Activated CD4-positive, alpha-beta T cell treated with anti-CD3 and anti-CD28 coated beads, Interleukin-2, amount 10 ng/mL, durations not matched to agents 7 days and 5 days (primary cell): ENCODE measurements at regions not wholly inside any gene's neighbourhood (a gene's known extent, or its start where the extent isn't known, plus 50 kb on each side); places are given as distances from the start of the nearest gene placed in this dataset.

ENCODE experiments used
- CTCF ChIA-PET: fragments of 350-600 bp; sonication (Branson Sonifier 250); formaldehyde crosslinking; loops from one replicate; lab custom pipeline; 2021; ENCODE audit warnings: antibody characterized with exemption; lab: Charles Lee
- POLR2A ChIA-PET: fragments of 350-600 bp; sonication (Branson Sonifier 250); formaldehyde crosslinking; loops from one replicate; lab custom pipeline; 2021; ENCODE audit warnings: antibody characterized with exemption; lab: Charles Lee
- DNase-seq: peaks from one replicate; pipeline ENCODE4 v3.0.0-alpha.2; 2020
- H3K27ac Mint-ChIP-seq: one replicate; pipeline ENCODE4 v1.8.0; 2021; ENCODE audit warnings: mild to moderate bottlenecking, moderate library complexity, mixed read lengths
- H3K27me3 Mint-ChIP-seq: one replicate; pipeline ENCODE4 v1.8.0; 2021; ENCODE audit warnings: mixed read lengths
- H3K36me3 Mint-ChIP-seq: one replicate; pipeline ENCODE4 v1.8.0; 2021; ENCODE audit warnings: low read depth, mixed read lengths
- H3K4me1 Mint-ChIP-seq: one replicate; pipeline ENCODE4 v1.8.0; 2021; ENCODE audit warnings: mixed read lengths
- H3K4me3 Mint-ChIP-seq: one replicate; pipeline ENCODE4 v1.8.0; 2021; ENCODE audit warnings: mild to moderate bottlenecking, moderate library complexity, mixed read lengths
- H3K9me3 Mint-ChIP-seq: one replicate; pipeline ENCODE4 v1.8.0; 2021; ENCODE audit warnings: mixed read lengths

GRCh38 chr6:48486373-48486772, 375.4 kb upstream of the PTCHD4 start:
- DNase-seq, result no peak
- H3K27ac Mint-ChIP-seq, result no peak overlapping the region
- ChIA-PET POLR2A (no interaction called here), CTCF (no interaction called here)
- no peaks in the 10 kb centered on the region for H3K4me1 Mint-ChIP-seq
- no peak overlapping the region for H3K4me3 Mint-ChIP-seq
- no peaks in the 10 kb centered on the region for H3K27me3 Mint-ChIP-seq
- H3K9me3 Mint-ChIP-seq, result no peaks in the 10 kb centered on the region
- H3K36me3 Mint-ChIP-seq, result no peaks in the 10 kb centered on the region

- no peak for DNase-seq
- H3K36me3 Mint-ChIP-seq, result no peaks in the 10 kb centered on the region
- no peaks in the 10 kb centered on the region for H3K27me3 Mint-ChIP-seq
- ChIA-PET POLR2A (no interaction called here), CTCF (no interaction called here)
- H3K4me3 Mint-ChIP-seq, result no peak overlapping the region
- H3K4me1 Mint-ChIP-seq, result no peaks in the 10 kb centered on the region
- H3K27ac Mint-ChIP-seq, result no peak overlapping the region
- H3K9me3 Mint-ChIP-seq, result no peaks in the 10 kb centered on the region
These were observed 365.3 kb upstream of the PTCHD4 start for GRCh38 chr6:48476257-48476656.

- Mint-ChIP-seq H3K4me3 (no peak overlapping the region), H3K27ac (no peak overlapping the region), H3K36me3 (no peaks in the 10 kb centered on the region), H3K4me1 (no peaks in the 10 kb centered on the region), H3K9me3 (no peaks in the 10 kb centered on the region), H3K27me3 (no peaks in the 10 kb centered on the region)
- no peak for DNase-seq
- CTCF ChIA-PET, result no interaction called here
- POLR2A ChIA-PET, result no interaction called here
These were observed 364.3 kb upstream of the PTCHD4 start for GRCh38 chr6:48475275-48475674.

GRCh38 chr6:48474830-48475229, 363.8 kb upstream of the PTCHD4 start:
- Mint-ChIP-seq H3K27me3 (no peaks in the 10 kb centered on the region), H3K36me3 (no peaks in the 10 kb centered on the region), H3K9me3 (no peaks in the 10 kb centered on the region), H3K4me3 (no peak overlapping the region), H3K4me1 (no peaks in the 10 kb centered on the region), H3K27ac (no peak overlapping the region)
- DNase-seq, result no peak
- ChIA-PET POLR2A (no interaction called here), CTCF (no interaction called here)

- H3K27me3 Mint-ChIP-seq, result no peaks in the 10 kb centered on the region
- no peak for DNase-seq
- H3K4me1 Mint-ChIP-seq, result no peaks in the 10 kb centered on the region
- ChIA-PET POLR2A (no interaction called here), CTCF (no interaction called here)
- no peak overlapping the region for H3K4me3 Mint-ChIP-seq
- H3K9me3 Mint-ChIP-seq, result no peaks in the 10 kb centered on the region
- H3K27ac Mint-ChIP-seq, result no peak overlapping the region
- no peaks in the 10 kb centered on the region for H3K36me3 Mint-ChIP-seq
These were observed 363.1 kb upstream of the PTCHD4 start for GRCh38 chr6:48474136-48474535.

GRCh38 chr6:48472535-48472934, 361.5 kb upstream of the PTCHD4 start:
- Mint-ChIP-seq H3K4me1 (no peaks in the 10 kb centered on the region), H3K27me3 (no peaks in the 10 kb centered on the region), H3K4me3 (no peak overlapping the region), H3K36me3 (no peaks in the 10 kb centered on the region), H3K27ac (no peak overlapping the region), H3K9me3 (no peaks in the 10 kb centered on the region)
- CTCF ChIA-PET, result no interaction called here
- POLR2A ChIA-PET, result no interaction called here
- no peak for DNase-seq

- Mint-ChIP-seq H3K27me3 (no peaks in the 10 kb centered on the region), H3K36me3 (no peaks in the 10 kb centered on the region), H3K4me1 (no peaks in the 10 kb centered on the region), H3K9me3 (no peaks in the 10 kb centered on the region), H3K27ac (no peak overlapping the region), H3K4me3 (no peak overlapping the region)
- CTCF ChIA-PET, result no interaction called here
- POLR2A ChIA-PET, result no interaction called here
- no peak for DNase-seq
These were observed 361.1 kb upstream of the PTCHD4 start for GRCh38 chr6:48472091-48472490.

GRCh38 chr6:48471326-48471725, 360.3 kb upstream of the PTCHD4 start:
- ChIA-PET POLR2A (no interaction called here), CTCF (no interaction called here)
- H3K4me1 Mint-ChIP-seq, result no peaks in the 10 kb centered on the region
- no peaks in the 10 kb centered on the region for H3K27me3 Mint-ChIP-seq
- H3K36me3 Mint-ChIP-seq, result no peaks in the 10 kb centered on the region
- DNase-seq, result no peak
- no peak overlapping the region for H3K27ac Mint-ChIP-seq
- no peaks in the 10 kb centered on the region for H3K9me3 Mint-ChIP-seq
- H3K4me3 Mint-ChIP-seq, result no peak overlapping the region

- Mint-ChIP-seq H3K4me1 (no peaks in the 10 kb centered on the region), H3K27ac (no peak overlapping the region), H3K9me3 (peaks cover 8% of the 10 kb centered on the region), H3K36me3 (no peaks in the 10 kb centered on the region), H3K4me3 (no peak overlapping the region), H3K27me3 (no peaks in the 10 kb centered on the region)
- POLR2A ChIA-PET, result no interaction called here
- DNase-seq, result no peak
- CTCF ChIA-PET, result no interaction called here
These were observed 338.0 kb upstream of the PTCHD4 start for GRCh38 chr6:48449002-48449401.

GRCh38 chr6:48447251-48447650, 336.3 kb upstream of the PTCHD4 start:
- CTCF ChIA-PET, result no interaction called here
- H3K4me3 Mint-ChIP-seq, result no peak overlapping the region
- POLR2A ChIA-PET, result no interaction called here
- H3K36me3 Mint-ChIP-seq, result no peaks in the 10 kb centered on the region
- H3K27ac Mint-ChIP-seq, result no peak overlapping the region
- DNase-seq, result no peak
- no peaks in the 10 kb centered on the region for H3K4me1 Mint-ChIP-seq
- no peaks in the 10 kb centered on the region for H3K27me3 Mint-ChIP-seq
- H3K9me3 Mint-ChIP-seq, result peaks cover 8% of the 10 kb centered on the region

- H3K27me3 Mint-ChIP-seq, result no peaks in the 10 kb centered on the region
- DNase-seq, result no peak
- ChIA-PET CTCF (interaction anchor here (0.5 kb wide), 1 partner anchor 209 kb away, joined by 3 read pairs; no protein-coding TSS in a partner anchor), POLR2A (no interaction called here)
- H3K27ac Mint-ChIP-seq, result no peak overlapping the region
- H3K4me3 Mint-ChIP-seq, result no peak overlapping the region
- H3K4me1 Mint-ChIP-seq, result no peaks in the 10 kb centered on the region
- no peaks in the 10 kb centered on the region for H3K9me3 Mint-ChIP-seq
- H3K36me3 Mint-ChIP-seq, result no peaks in the 10 kb centered on the region
These were observed 318.6 kb upstream of the PTCHD4 start for GRCh38 chr6:48429610-48430009.

GRCh38 chr6:48429021-48429420, 318.0 kb upstream of the PTCHD4 start:
- Mint-ChIP-seq H3K4me3 (no peak overlapping the region), H3K27me3 (no peaks in the 10 kb centered on the region), H3K4me1 (no peaks in the 10 kb centered on the region), H3K36me3 (no peaks in the 10 kb centered on the region), H3K9me3 (no peaks in the 10 kb centered on the region), H3K27ac (no peak overlapping the region)
- ChIA-PET CTCF (no interaction called here), POLR2A (no interaction called here)
- no peak for DNase-seq

GRCh38 chr6:48426636-48427035, 315.6 kb upstream of the PTCHD4 start:
- no peak for DNase-seq
- ChIA-PET POLR2A (no interaction called here), CTCF (no interaction called here)
- H3K9me3 Mint-ChIP-seq, result no peaks in the 10 kb centered on the region
- H3K4me1 Mint-ChIP-seq, result no peaks in the 10 kb centered on the region
- no peaks in the 10 kb centered on the region for H3K36me3 Mint-ChIP-seq
- H3K4me3 Mint-ChIP-seq, result no peak overlapping the region
- no peaks in the 10 kb centered on the region for H3K27me3 Mint-ChIP-seq
- H3K27ac Mint-ChIP-seq, result no peak overlapping the region

GRCh38 chr6:48423640-48424365, 312.8 kb upstream of the PTCHD4 start:
- Mint-ChIP-seq H3K27me3 (no peaks in the 10 kb centered on the region), H3K9me3 (no peaks in the 10 kb centered on the region), H3K4me3 (no peak overlapping the region)

More at GRCh38 chr6:48423640-48424365, 312.8 kb upstream of the PTCHD4 start:
- no peak for DNase-seq
- Mint-ChIP-seq H3K4me1 (no peaks in the 10 kb centered on the region), H3K36me3 (no peaks in the 10 kb centered on the region), H3K27ac (no peak overlapping the region)
- POLR2A ChIA-PET, result no interaction called here
- CTCF ChIA-PET, result no interaction called here
